Calu3 (cell line): ENCODE measurements at regions not wholly inside any gene's neighbourhood (a gene's known extent, or its start where the extent isn't known, plus 50 kb on each side); places are given as distances from the start of the nearest gene placed in this dataset.

Experiments used
- BruUV-seq: library from RNA; stranded (reverse); fragments of 400-500 nt; replicated peaks from 2 replicates; lab custom pipeline; 2021; lab: Mats Ljungman, UMichigan
- CTCF ChIA-PET: fragments of 300-600 bp; sonication (Branson Sonifier 250); formaldehyde crosslinking; loops from one replicate; lab custom pipeline; 2022; ENCODE audit warnings: antibody characterized with exemption; lab: Charles Lee
- DNase-seq: peaks from one replicate; pipeline ENCODE4 v3.0.0; 2022
- H3K27ac Mint-ChIP-seq: one replicate; pipeline ENCODE4 v1.8.0; 2022; ENCODE audit warnings: mixed read lengths; ENCODE audit not compliant: unreplicated experiment
- H3K27me3 Mint-ChIP-seq: one replicate; pipeline ENCODE4 v1.8.0; 2022; ENCODE audit warnings: mixed read lengths; ENCODE audit not compliant: unreplicated experiment
- H3K36me3 Mint-ChIP-seq: one replicate; pipeline ENCODE4 v1.8.0; 2022; ENCODE audit warnings: mild to moderate bottlenecking, moderate library complexity, mixed read lengths; ENCODE audit not compliant: insufficient read depth, unreplicated experiment
- H3K4me1 Mint-ChIP-seq: one replicate; pipeline ENCODE4 v1.8.0; 2022; ENCODE audit warnings: mild to moderate bottlenecking, low read depth, mixed read lengths; ENCODE audit not compliant: unreplicated experiment
- H3K4me3 Mint-ChIP-seq: one replicate; pipeline ENCODE4 v1.8.0; 2022; ENCODE audit warnings: mild to moderate bottlenecking, low read depth, moderate library complexity, mixed read lengths; ENCODE audit not compliant: unreplicated experiment
- H3K9me3 Mint-ChIP-seq: one replicate; pipeline ENCODE4 v1.8.0; 2022; ENCODE audit warnings: low read depth, mixed read lengths; ENCODE audit not compliant: unreplicated experiment
- CTCF ChIP-seq: fragments of 200-600 bp; IDR thresholded peaks from one replicate; pipeline ENCODE4 v1.8.0; 2022; ENCODE audit warnings: antibody characterized with exemption; ENCODE audit not compliant: unreplicated experiment
- intact Hi-C: fragments of 100-400 bp; cut with micrococcal nuclease; formaldehyde crosslinking; loops from one replicate; pipeline ENCODE4 v1.10.0; 2022; ENCODE audit not compliant: unreplicated experiment

DNA sequence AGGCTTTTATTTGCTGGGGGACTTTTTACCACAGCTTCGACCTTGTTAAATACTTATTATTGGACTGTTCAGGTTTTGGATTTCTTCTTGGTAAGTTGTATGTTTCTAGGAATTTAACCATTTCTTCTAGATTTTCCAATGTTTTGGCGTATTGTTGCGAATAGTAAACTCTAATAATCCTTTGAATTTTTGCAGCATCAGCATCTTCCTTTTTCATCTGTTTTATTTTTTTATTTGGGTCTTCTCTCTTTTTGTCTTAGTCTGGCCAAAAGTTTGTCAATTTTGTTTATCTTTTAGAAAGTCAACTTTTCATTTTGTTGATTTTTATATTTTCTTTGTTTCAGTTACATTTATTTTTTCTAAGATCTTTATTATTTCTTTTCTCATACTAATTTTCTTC is 1272.0 kb downstream of the HACE1 start:
- no TSS peak for BruUV-seq
- TF ChIP-seq CTCF = no peak
- DNase-seq = no peak
- H3K9me3 Mint-ChIP-seq = peaks cover 3% of the 10 kb centered on the region
- H3K27ac Mint-ChIP-seq = no peak overlapping the region
- H3K36me3 Mint-ChIP-seq = no peaks in the 10 kb centered on the region
- H3K27me3 Mint-ChIP-seq = no peaks in the 10 kb centered on the region
- intact Hi-C loops = no loop called here
- CTCF ChIA-PET = no interaction called here
- H3K4me3 Mint-ChIP-seq = no peak overlapping the region
- H3K4me1 Mint-ChIP-seq = no peaks in the 10 kb centered on the region

- no peak overlapping the region for H3K27ac Mint-ChIP-seq
- H3K4me1 Mint-ChIP-seq = no peaks in the 10 kb centered on the region
- no peak for DNase-seq
- no peaks in the 10 kb centered on the region for H3K36me3 Mint-ChIP-seq
- no peak for TF ChIP-seq CTCF
- peaks cover 2% of the 10 kb centered on the region for H3K9me3 Mint-ChIP-seq
- intact Hi-C loops = no loop called here
- H3K27me3 Mint-ChIP-seq = no peaks in the 10 kb centered on the region
- H3K4me3 Mint-ChIP-seq = no peak overlapping the region
- CTCF ChIA-PET = no interaction called here
- BruUV-seq = no TSS peak
Observed at GRCh38 chr6:103578115-103578514, 1281.6 kb downstream of the HACE1 start.

GRCh38 chr6:103570431-103570830 is 1289.3 kb downstream of the HACE1 start:
- Mint-ChIP-seq H3K4me1 (no peaks in the 10 kb centered on the region), H3K36me3 (no peaks in the 10 kb centered on the region), H3K27me3 (no peaks in the 10 kb centered on the region), H3K27ac (no peak overlapping the region), H3K9me3 (no peaks in the 10 kb centered on the region), H3K4me3 (no peak overlapping the region)
- no peak for TF ChIP-seq CTCF
- BruUV-seq = no TSS peak
- intact Hi-C loops = no loop called here
- CTCF ChIA-PET = no interaction called here
- DNase-seq = no peak

DNA sequence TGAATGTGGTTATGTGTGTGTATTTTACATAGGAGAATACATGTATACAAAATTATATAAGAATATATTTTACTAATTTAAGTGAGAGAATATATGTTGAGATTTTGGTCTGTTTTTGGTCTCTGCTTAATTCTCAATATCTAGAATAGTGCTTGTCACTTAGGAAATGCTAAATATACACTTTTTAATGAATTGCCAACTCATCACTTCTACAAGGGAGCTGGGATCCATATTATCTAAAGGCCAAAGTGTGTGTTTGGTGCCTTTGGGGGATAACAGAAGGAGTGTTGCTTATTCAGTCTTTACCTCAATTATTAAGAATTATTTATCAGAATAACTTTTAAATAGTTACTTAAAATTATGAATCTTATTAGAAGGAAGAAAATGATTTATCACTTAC is 1304.8 kb downstream of the HACE1 start:
- DNase-seq = no peak
- no peak overlapping the region for H3K27ac Mint-ChIP-seq
- no TSS peak for BruUV-seq
- H3K4me1 Mint-ChIP-seq = no peaks in the 10 kb centered on the region
- H3K27me3 Mint-ChIP-seq = no peaks in the 10 kb centered on the region
- no peak overlapping the region for H3K4me3 Mint-ChIP-seq
- CTCF ChIA-PET = no interaction called here
- peaks cover 5% of the 10 kb centered on the region for H3K9me3 Mint-ChIP-seq
- TF ChIP-seq CTCF = no peak
- H3K36me3 Mint-ChIP-seq = no peaks in the 10 kb centered on the region
- intact Hi-C loops = no loop called here
